HCT116 (cell line): ENCODE measurements at regions not wholly inside any gene's neighbourhood (a gene's known extent, or its start where the extent isn't known, plus 50 kb on each side); places are given as distances from the start of the nearest gene placed in this dataset.

Experiments
- CTCF ChIP-seq, 3 experiments: fragments of 200-600 bp in 1 of 3; sonication (generic) in 1 of 3; IDR thresholded peaks in 2 of 3; conservative IDR thresholded peaks in 1 of 3; 2 replicates each; pipeline ENCODE4 v1.5.1; 2012 to 2017; ENCODE audit warnings: low read depth in 2 of 3, low read length in 2 of 3, antibody characterized with exemption in 1 of 3, borderline replicate concordance in 1 of 3, control low read depth in 1 of 3, mild to moderate bottlenecking in 1 of 3, mixed read lengths in 1 of 3, mixed run types in 1 of 3, moderate library complexity in 1 of 3; ENCODE audit not compliant: insufficient read depth in 1 of 3
- ELF1 ChIP-seq: IDR thresholded peaks from 2 replicates; pipeline ENCODE4 v1.6.1; 2012; ENCODE audit warnings: low read depth, borderline replicate concordance
- EZH2 ChIP-seq: fragments of 200-600 bp; sonication (generic); IDR thresholded peaks from 2 replicates; pipeline ENCODE4 v1.6.1; 2017; ENCODE audit warnings: antibody characterized with exemption, mixed run types
- POLR2A ChIP-seq: IDR thresholded peaks from 2 replicates; pipeline ENCODE4 v1.7.0; 2011; ENCODE audit warnings: borderline replicate concordance; ENCODE audit not compliant: insufficient read depth, insufficient read length; ENCODE audit errors: extremely low read depth
- POLR2AphosphoS5 ChIP-seq: IDR thresholded peaks from 2 replicates; pipeline ENCODE4 v1.6.1; 2011; ENCODE audit warnings: mild to moderate bottlenecking, low read depth, low read length, moderate library complexity

- TF ChIP-seq CTCF (IDR thresholded peaks at IDR 0.05 in 2 of 3, conservative IDR thresholded peaks at IDR 0.05 in 1 of 3; ENCODE audit: borderline replicate concordance in 1 of 3, insufficient read depth in 1 of 3, low read depth in 2 of 3, low read length in 2 of 3) (no peak), ELF1 (no peak), EZH2 (no peak), POLR2A (no peak), POLR2AphosphoS5 (no peak)
Measured at GRCh38 chrX:80216086-80216485, 201.5 kb downstream of the TBX22 start.
